ENCODE measurements at regions not wholly inside any gene's neighbourhood (a gene's known extent, or its start where the extent isn't known, plus 50 kb on each side); places are given as distances from the start of the nearest gene placed in this dataset.

GRCh38 chr14:85453401-85454225 lies 76.3 kb upstream of the FLRT2 start (continued):
- no peak for TF ChIP-seq YY1 (tag by site-specific recombination; IDR thresholded peaks at IDR 0.05)
- TF ChIP-seq ZNF426 (tag by site-specific recombination; IDR thresholded peaks at IDR 0.05): no peak
- no peak for TF ChIP-seq ZNF214 (tag by site-specific recombination; IDR thresholded peaks at IDR 0.05; ENCODE audit: borderline replicate concordance)

GRCh38 chr14:85454226-85454813 lies 75.6 kb upstream of the FLRT2 start:
- CTCF ChIA-PET: interaction anchor here (0.6 to 0.9 kb wide), 2 partner anchors 9 to 32 kb away, joined by 3 read pairs; no protein-coding TSS in a partner anchor
- H3K4me3 ChIP-seq (ENCODE audit: low read depth, low read length): no peak overlapping the region
- TF ChIP-seq GLIS2 (tag by site-specific recombination; IDR thresholded peaks at IDR 0.05) (no peak), HOXD13 (CRISPR knock-in tag; IDR thresholded peaks at IDR 0.05; ENCODE audit: borderline replicate concordance) (no peak), ZNF624 (tag by site-specific recombination; IDR thresholded peaks at IDR 0.05) (no peak), ZNF514 (tag by site-specific recombination; IDR thresholded peaks at IDR 0.05) (no peak), KLF9 (tag by site-specific recombination; IDR thresholded peaks at IDR 0.05; ENCODE audit: low read depth) (no peak), ZNF174 (tag by site-specific recombination; IDR thresholded peaks at IDR 0.05) (no peak), ZNF274 (IDR thresholded peaks at IDR 0.05; ENCODE audit: low read length) (no peak), ZNF274 (tag by site-specific recombination; IDR thresholded peaks at IDR 0.05; ENCODE audit: borderline replicate concordance) (no peak), INSM2 (tag by site-specific recombination; IDR thresholded peaks at IDR 0.05) (no peak), ZNF843 (tag by site-specific recombination; IDR thresholded peaks at IDR 0.05) (no peak)
- POLR2A ChIA-PET: no interaction called here
- H3K36me3 ChIP-seq (ENCODE audit: control insufficient read depth in 2 of 2, insufficient read depth in 1 of 2, low read length in 2 of 2): no peaks in the 10 kb centered on the region
- no peaks in the 10 kb centered on the region for H3K4me1 ChIP-seq (ENCODE audit: control insufficient read depth, insufficient read depth, low read length)
- no peaks in the 10 kb centered on the region for H3K9me3 ChIP-seq (ENCODE audit: control insufficient read depth, insufficient read depth, low read depth, low read length)
- H3K27ac ChIP-seq (ENCODE audit: extremely low read depth, low read depth, low read length): no peak overlapping the region

GRCh38 chr14:85459361-85460000 lies 70.5 kb upstream of the FLRT2 start:
- Histone ChIP-seq H3K4me1 (ENCODE audit: control insufficient read depth, insufficient read depth, low read length) (no peaks in the 10 kb centered on the region), H3K9me3 (ENCODE audit: control insufficient read depth, insufficient read depth, low read depth, low read length) (no peaks in the 10 kb centered on the region), H3K27ac (ENCODE audit: extremely low read depth, low read depth, low read length) (no peak overlapping the region), H3K4me3 (ENCODE audit: low read depth, low read length) (no peak overlapping the region), H3K36me3 (ENCODE audit: control insufficient read depth in 2 of 2, insufficient read depth in 1 of 2, low read length in 2 of 2) (no peaks in the 10 kb centered on the region)
- POLR2A ChIA-PET: no interaction called here
- CTCF ChIA-PET: interaction anchor here (0.6 to 0.7 kb wide), 2 partner anchors 123 to 138 kb away, joined by 3 read pairs; no protein-coding TSS in a partner anchor
- no peak for TF ChIP-seq PRDM4 (tag by site-specific recombination; IDR thresholded peaks at IDR 0.05)
- TF ChIP-seq ZNF132 (tag by site-specific recombination; IDR thresholded peaks at IDR 0.05; ENCODE audit: borderline replicate concordance): no peak
- TF ChIP-seq FEZF1 (tag by site-specific recombination; IDR thresholded peaks at IDR 0.05): no peak
- no peak for TF ChIP-seq ZNF701 (tag by site-specific recombination; IDR thresholded peaks at IDR 0.05)
- no peak for TF ChIP-seq ZNF670 (tag by site-specific recombination; IDR thresholded peaks at IDR 0.05; ENCODE audit: low read depth)
- no peak for TF ChIP-seq ZNF335 (tag by site-specific recombination; conservative IDR thresholded peaks at IDR 0.05)
- TF ChIP-seq ZNF341 (tag by site-specific recombination; IDR thresholded peaks at IDR 0.05; ENCODE audit: low read depth): no peak
- no peak for TF ChIP-seq ATF2 (tag by site-specific recombination; IDR thresholded peaks at IDR 0.05; ENCODE audit: low read depth)
- TF ChIP-seq ZFP37 (tag by site-specific recombination; IDR thresholded peaks at IDR 0.05): no peak
- TF ChIP-seq ZNF792 (tag by site-specific recombination; IDR thresholded peaks at IDR 0.05): no peak
- no peak for TF ChIP-seq ZNF747 (tag by site-specific recombination; IDR thresholded peaks at IDR 0.05)
- no peak for TF ChIP-seq ZNF202 (tag by site-specific recombination; IDR thresholded peaks at IDR 0.05; ENCODE audit: borderline replicate concordance)
- no peak for TF ChIP-seq ZBTB7A (tag by site-specific recombination; IDR thresholded peaks at IDR 0.05; ENCODE audit: low read depth)
- no peak for TF ChIP-seq ZNF544 (tag by site-specific recombination; IDR thresholded peaks at IDR 0.05)
- TF ChIP-seq ZFHX2 (tag by site-specific recombination; conservative IDR thresholded peaks at IDR 0.05): no peak
